PFSK-1 (cell line): ENCODE measurements at regions not wholly inside any gene's neighbourhood (a gene's known extent, or its start where the extent isn't known, plus 50 kb on each side); places are given as distances from the start of the nearest gene placed in this dataset.

Source experiments
- SIN3A ChIP-seq: IDR thresholded peaks from 2 replicates; pipeline ENCODE4 v1.6.1; 2012; ENCODE audit warnings: mild to moderate bottlenecking, low read length, moderate library complexity, borderline replicate concordance; ENCODE audit not compliant: insufficient read depth
- TF ChIP-seq, protein P1 (sequence below), 2 experiments: IDR thresholded peaks; 2 replicates each; pipeline versions ENCODE4 v1.6.1 to v1.8.0; 2011 to 2012; ENCODE audit warnings: low read depth in 2 of 2, low read length in 2 of 2, control low read depth in 1 of 2, inconsistent platforms in 1 of 2, mild to moderate bottlenecking in 1 of 2, moderate library complexity in 1 of 2; ENCODE audit not compliant: insufficient read depth in 1 of 2

DNA sequence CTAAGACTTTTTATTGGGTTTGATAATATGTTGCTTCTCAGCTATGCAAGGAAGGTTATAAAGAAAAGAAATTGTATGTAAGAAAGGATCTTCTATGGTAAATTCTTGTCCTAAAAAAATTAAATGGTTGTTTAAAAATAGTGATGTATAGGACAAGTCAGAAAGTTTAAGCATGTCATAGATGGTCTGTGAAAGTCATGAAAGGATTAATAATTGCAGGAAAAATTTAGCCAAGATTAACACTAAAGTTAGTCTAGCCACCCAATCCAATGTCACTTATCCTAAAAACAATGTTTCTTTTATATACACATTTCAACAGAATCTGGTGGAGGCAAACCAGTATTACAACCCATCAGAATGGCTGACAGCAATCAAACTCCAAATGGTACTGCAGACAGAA lies 1046.7 kb upstream of the SLC39A10 start:
- TF ChIP-seq, protein P1, sequence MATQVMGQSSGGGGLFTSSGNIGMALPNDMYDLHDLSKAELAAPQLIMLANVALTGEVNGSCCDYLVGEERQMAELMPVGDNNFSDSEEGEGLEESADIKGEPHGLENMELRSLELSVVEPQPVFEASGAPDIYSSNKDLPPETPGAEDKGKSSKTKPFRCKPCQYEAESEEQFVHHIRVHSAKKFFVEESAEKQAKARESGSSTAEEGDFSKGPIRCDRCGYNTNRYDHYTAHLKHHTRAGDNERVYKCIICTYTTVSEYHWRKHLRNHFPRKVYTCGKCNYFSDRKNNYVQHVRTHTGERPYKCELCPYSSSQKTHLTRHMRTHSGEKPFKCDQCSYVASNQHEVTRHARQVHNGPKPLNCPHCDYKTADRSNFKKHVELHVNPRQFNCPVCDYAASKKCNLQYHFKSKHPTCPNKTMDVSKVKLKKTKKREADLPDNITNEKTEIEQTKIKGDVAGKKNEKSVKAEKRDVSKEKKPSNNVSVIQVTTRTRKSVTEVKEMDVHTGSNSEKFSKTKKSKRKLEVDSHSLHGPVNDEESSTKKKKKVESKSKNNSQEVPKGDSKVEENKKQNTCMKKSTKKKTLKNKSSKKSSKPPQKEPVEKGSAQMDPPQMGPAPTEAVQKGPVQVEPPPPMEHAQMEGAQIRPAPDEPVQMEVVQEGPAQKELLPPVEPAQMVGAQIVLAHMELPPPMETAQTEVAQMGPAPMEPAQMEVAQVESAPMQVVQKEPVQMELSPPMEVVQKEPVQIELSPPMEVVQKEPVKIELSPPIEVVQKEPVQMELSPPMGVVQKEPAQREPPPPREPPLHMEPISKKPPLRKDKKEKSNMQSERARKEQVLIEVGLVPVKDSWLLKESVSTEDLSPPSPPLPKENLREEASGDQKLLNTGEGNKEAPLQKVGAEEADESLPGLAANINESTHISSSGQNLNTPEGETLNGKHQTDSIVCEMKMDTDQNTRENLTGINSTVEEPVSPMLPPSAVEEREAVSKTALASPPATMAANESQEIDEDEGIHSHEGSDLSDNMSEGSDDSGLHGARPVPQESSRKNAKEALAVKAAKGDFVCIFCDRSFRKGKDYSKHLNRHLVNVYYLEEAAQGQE (IDR thresholded peaks at IDR 0.05; ENCODE audit: insufficient read depth in 1 of 2, low read depth in 2 of 2, low read length in 2 of 2), result no peak
- no peak for TF ChIP-seq SIN3A
